HG03442 (cell line): ENCODE measurements at regions not wholly inside any gene's neighbourhood (a gene's known extent, or its start where the extent isn't known, plus 50 kb on each side); places are given as distances from the start of the nearest gene placed in this dataset.

ENCODE experiments used
- ATAC-seq: cut with Tn5 transposase; IDR thresholded peaks from one replicate; pipeline ENCODE4 v1.9.1; 2021; ENCODE audit warnings: mild to moderate bottlenecking, moderate library complexity; ENCODE audit not compliant: unreplicated experiment

GRCh38 chr1:87806379-87807094 is 477.9 kb downstream of the LMO4 start:
- ATAC-seq, result no peak

GRCh38 chr1:87810166-87810565 is 481.5 kb downstream of the LMO4 start:
- ATAC-seq, result no peak

GRCh38 chr1:87812871-87813577 is 484.3 kb downstream of the LMO4 start:
- ATAC-seq, result peak; percentile 77

GRCh38 chr1:87814573-87814972 is 485.9 kb downstream of the LMO4 start:
- ATAC-seq, result no peak

GRCh38 chr1:87816646-87817045 is 488.0 kb downstream of the LMO4 start:
- ATAC-seq, result no peak

- no peak for ATAC-seq
Observed at GRCh38 chr1:87820668-87821334, 492.1 kb downstream of the LMO4 start.

GRCh38 chr1:87821335-87821697 is 492.6 kb downstream of the LMO4 start:
- ATAC-seq, result no peak

- ATAC-seq, result peak; percentile 95
Observed at GRCh38 chr1:87826681-87827251, 498.1 kb downstream of the LMO4 start.

- ATAC-seq, result no peak
Observed at GRCh38 chr1:87829360-87829759, 500.7 kb downstream of the LMO4 start.

- no peak for ATAC-seq
Observed at GRCh38 chr1:87830432-87830978, 501.8 kb downstream of the LMO4 start.

GRCh38 chr1:87833166-87833565 is 504.5 kb downstream of the LMO4 start:
- ATAC-seq, result no peak

- no peak for ATAC-seq
Observed at GRCh38 chr1:87834151-87834550, 505.5 kb downstream of the LMO4 start.

- no peak for ATAC-seq
Observed at GRCh38 chr1:87834941-87835340, 506.3 kb downstream of the LMO4 start.

GRCh38 chr1:87840767-87841166 is 512.1 kb downstream of the LMO4 start:
- peak; percentile 68 for ATAC-seq

- ATAC-seq, result no peak
Observed at GRCh38 chr1:87841332-87841731, 512.7 kb downstream of the LMO4 start.

- ATAC-seq, result no peak
Observed at GRCh38 chr1:87842156-87842555, 513.5 kb downstream of the LMO4 start.

- ATAC-seq, result no peak
Observed at GRCh38 chr1:87844251-87844650, 515.6 kb downstream of the LMO4 start.

- ATAC-seq, result no peak
Observed at GRCh38 chr1:87851490-87851889, 522.8 kb downstream of the LMO4 start.

GRCh38 chr1:87852410-87853161 is 523.9 kb downstream of the LMO4 start:
- ATAC-seq, result no peak

- no peak for ATAC-seq
Observed at GRCh38 chr1:87853576-87854351, 525.1 kb downstream of the LMO4 start.
